Thymus (tissue), 11 donors: ENCODE measurements at regions not wholly inside any gene's neighbourhood (a gene's known extent, or its start where the extent isn't known, plus 50 kb on each side); places are given as distances from the start of the nearest gene placed in this dataset.

Source experiments
- DNase-seq, 9 donors: peaks; one replicate each; pipeline ENCODE4 v3.0.0-alpha.2; 2013; ENCODE audit warnings: low spot score in 9 of 9, low read depth in 6 of 9, missing footprints in 1 of 9
- H3K27ac ChIP-seq, 2 donors: one replicate each; pipeline ENCODE4 v1.5.1; 2013; ENCODE audit warnings: control low read depth in 1 of 2, low read depth in 1 of 2, low read length in 1 of 2, mild to moderate bottlenecking in 1 of 2, moderate library complexity in 1 of 2
- H3K27me3 ChIP-seq, 2 donors: one replicate each; pipeline ENCODE4 v1.5.1; 2013; ENCODE audit warnings: low read length in 1 of 2; ENCODE audit not compliant: control insufficient read depth in 2 of 2, insufficient read depth in 1 of 2
- H3K36me3 ChIP-seq, 2 donors: one replicate each; pipeline ENCODE4 v1.5.1; 2013; ENCODE audit warnings: low read length in 1 of 2, mild to moderate bottlenecking in 1 of 2, moderate library complexity in 1 of 2; ENCODE audit not compliant: control insufficient read depth in 2 of 2, insufficient read depth in 2 of 2
- H3K4me1 ChIP-seq, 2 donors: one replicate each; pipeline ENCODE4 v1.5.1; 2013; ENCODE audit warnings: low read length in 2 of 2; ENCODE audit not compliant: control insufficient read depth in 2 of 2, insufficient read depth in 2 of 2
- H3K4me3 ChIP-seq, 2 donors: one replicate each; pipeline ENCODE4 v1.5.1; 2013; ENCODE audit warnings: low read length in 2 of 2, control low read depth in 1 of 2, mild to moderate bottlenecking in 1 of 2
- H3K9me3 ChIP-seq, 2 donors: one replicate each; pipeline ENCODE4 v1.5.1; 2013; ENCODE audit warnings: low read length in 1 of 2, mild to moderate bottlenecking in 1 of 2; ENCODE audit not compliant: control insufficient read depth in 2 of 2, insufficient read depth in 1 of 2
- WGBS: extraction: QIAGEN DNeasy Blood & Tissue Kit; methylation state at CpG from one replicate; pipeline ENCODE4 v1.1.7; 2013; 5-methylcytosine and 5-hydroxymethylcytosine counted together
- donor health status: healthy.

- no peaks in the 10 kb centered on the region for H3K4me1 ChIP-seq
- H3K27me3 ChIP-seq = no peaks in the 10 kb centered on the region
- H3K27ac ChIP-seq = no peak overlapping the region
- H3K9me3 ChIP-seq = no peaks in the 10 kb centered on the region
- DNase-seq = no peak
- H3K36me3 ChIP-seq = no peaks in the 10 kb centered on the region
- no peak overlapping the region for H3K4me3 ChIP-seq
- WGBS = 87% methylated on average over 12 of the region's 12 CpGs
Measured at GRCh38 chr19:31438401-31439269, 89.4 kb upstream of the TSHZ3 start.

DNA sequence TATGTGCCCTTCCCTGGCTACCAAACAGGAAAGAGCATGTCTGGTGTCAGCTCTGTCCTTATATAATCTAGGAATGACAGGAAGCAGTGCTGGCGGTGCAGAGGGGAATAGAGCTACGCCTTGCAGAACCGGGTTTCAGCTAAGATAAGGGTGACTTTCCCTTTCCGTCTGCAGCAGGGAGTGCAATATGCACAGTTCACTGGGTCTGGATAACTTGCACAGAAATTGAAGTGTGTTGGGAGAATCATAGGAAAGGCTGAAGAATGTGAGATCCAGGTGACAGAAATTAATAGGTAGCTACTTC, 90.0 kb upstream of the TSHZ3 start:
- no peak for DNase-seq
- Histone ChIP-seq H3K36me3 (no peaks in the 10 kb centered on the region), H3K9me3 (no peaks in the 10 kb centered on the region), H3K4me1 (no peaks in the 10 kb centered on the region), H3K27ac (no peak overlapping the region), H3K27me3 (no peaks in the 10 kb centered on the region), H3K4me3 (no peak overlapping the region)
- 70% methylated on average over 4 of the region's 4 CpGs for WGBS

DNA sequence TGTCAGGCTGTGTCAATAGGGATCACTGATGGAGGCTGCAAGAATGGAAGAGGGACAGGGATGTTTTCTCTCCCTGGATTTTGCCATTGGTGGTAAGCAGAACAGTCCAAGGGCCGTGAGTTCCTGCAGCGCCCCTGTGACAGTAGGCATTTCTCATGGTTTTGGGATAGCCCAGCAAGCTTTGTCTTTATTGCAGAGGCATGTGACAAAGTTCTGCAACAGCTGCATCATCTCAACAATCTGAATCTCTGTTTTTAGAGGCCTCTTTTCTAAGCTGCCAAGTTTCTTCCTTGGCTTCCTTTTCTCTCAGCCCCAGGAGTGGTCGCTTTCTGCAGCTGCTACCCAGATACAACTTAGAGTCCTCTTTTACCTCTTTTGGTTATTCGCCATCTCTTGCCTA, 95.7 kb upstream of the TSHZ3 start:
- H3K4me1 ChIP-seq = no peaks in the 10 kb centered on the region
- H3K27ac ChIP-seq = no peak overlapping the region
- H3K9me3 ChIP-seq = no peaks in the 10 kb centered on the region
- no peaks in the 10 kb centered on the region for H3K36me3 ChIP-seq
- DNase-seq = no peak
- no peaks in the 10 kb centered on the region for H3K27me3 ChIP-seq
- H3K4me3 ChIP-seq = no peak overlapping the region
- WGBS = 93% methylated on average over 4 of the region's 4 CpGs

DNA sequence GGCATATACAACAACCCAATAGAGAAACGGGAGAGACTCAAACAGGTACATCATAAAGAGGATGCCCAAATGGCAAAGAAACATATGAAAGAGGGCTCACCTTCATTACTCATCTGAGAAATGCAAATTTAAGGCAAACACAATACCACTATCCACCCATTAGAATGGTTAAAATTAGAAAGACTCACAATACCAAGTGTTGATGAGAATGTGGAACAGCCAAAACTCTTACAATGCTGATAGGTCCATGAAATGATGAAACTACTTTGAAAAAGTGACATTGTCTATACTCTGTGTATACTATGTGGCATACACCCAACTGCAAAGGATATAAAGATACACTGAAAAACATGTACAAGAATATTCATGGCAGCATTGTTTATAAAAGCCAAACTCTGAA, 96.2 kb upstream of the TSHZ3 start:
- Histone ChIP-seq H3K4me3 (no peak overlapping the region), H3K9me3 (no peaks in the 10 kb centered on the region), H3K36me3 (no peaks in the 10 kb centered on the region), H3K27ac (no peak overlapping the region), H3K27me3 (no peaks in the 10 kb centered on the region), H3K4me1 (no peaks in the 10 kb centered on the region)
- WGBS = 94% methylated on average over 1 of the region's 1 CpG
- DNase-seq = no peak

- no peaks in the 10 kb centered on the region for H3K4me1 ChIP-seq
- no peaks in the 10 kb centered on the region for H3K9me3 ChIP-seq
- WGBS = 84% methylated on average over 7 of the region's 7 CpGs
- no peak overlapping the region for H3K4me3 ChIP-seq
- H3K27ac ChIP-seq = no peak overlapping the region
- H3K36me3 ChIP-seq = no peaks in the 10 kb centered on the region
- H3K27me3 ChIP-seq = no peaks in the 10 kb centered on the region
- DNase-seq = no peak
Measured at GRCh38 chr19:31448221-31448657, 99.0 kb upstream of the TSHZ3 start.

DNA sequence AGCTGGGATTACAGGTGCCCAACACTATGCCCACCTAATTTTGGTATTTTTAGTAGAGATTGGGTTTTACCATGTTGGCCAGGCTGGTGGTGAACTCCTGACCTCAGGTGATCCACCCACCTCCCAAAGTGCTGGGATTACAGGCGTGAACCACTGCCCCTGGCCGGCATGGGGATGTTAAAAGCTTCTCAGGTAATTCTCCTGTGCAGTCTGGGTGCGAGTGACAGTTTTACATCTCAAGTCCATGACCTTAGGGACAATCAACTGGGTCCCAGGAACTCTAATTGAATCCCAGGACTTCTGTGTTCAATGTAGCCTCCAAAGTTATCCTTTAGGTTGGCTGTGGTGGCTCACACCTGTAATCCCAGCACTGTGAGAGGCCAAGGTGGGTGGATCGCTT, 100.1 kb upstream of the TSHZ3 start:
- DNase-seq = no peak
- no peak overlapping the region for H3K4me3 ChIP-seq
- 94% methylated on average over 4 of the region's 4 CpGs for WGBS
- no peaks in the 10 kb centered on the region for H3K27me3 ChIP-seq
- H3K36me3 ChIP-seq = no peaks in the 10 kb centered on the region
- H3K4me1 ChIP-seq = no peaks in the 10 kb centered on the region
- H3K9me3 ChIP-seq = no peaks in the 10 kb centered on the region
- no peak overlapping the region for H3K27ac ChIP-seq

GRCh38 chr19:31450696-31451095, 101.5 kb upstream of the TSHZ3 start:
- WGBS = 89% methylated on average over 5 of the region's 5 CpGs
- Histone ChIP-seq H3K36me3 (no peaks in the 10 kb centered on the region), H3K4me3 (no peak overlapping the region), H3K27ac (no peak overlapping the region), H3K9me3 (no peaks in the 10 kb centered on the region), H3K4me1 (no peaks in the 10 kb centered on the region), H3K27me3 (no peaks in the 10 kb centered on the region)
- no peak for DNase-seq

- H3K27ac ChIP-seq = no peak overlapping the region
- WGBS = 91% methylated on average over 10 of the region's 10 CpGs
Measured at GRCh38 chr19:31451686-31452330, 102.6 kb upstream of the TSHZ3 start.

GRCh38 chr19:31459430-31459829, 110.2 kb upstream of the TSHZ3 start:
- Histone ChIP-seq H3K36me3 (no peaks in the 10 kb centered on the region), H3K27me3 (no peaks in the 10 kb centered on the region), H3K9me3 (no peaks in the 10 kb centered on the region), H3K4me3 (no peak overlapping the region), H3K27ac (no peak overlapping the region), H3K4me1 (no peaks in the 10 kb centered on the region)
- DNase-seq = no peak
- WGBS = 99% methylated on average over 3 of the region's 3 CpGs

More at GRCh38 chr19:31451686-31452330, 102.6 kb upstream of the TSHZ3 start:
- H3K4me3 ChIP-seq = no peak overlapping the region
- no peak for DNase-seq
- no peaks in the 10 kb centered on the region for H3K36me3 ChIP-seq
- H3K9me3 ChIP-seq = no peaks in the 10 kb centered on the region
- H3K27me3 ChIP-seq = no peaks in the 10 kb centered on the region
- no peaks in the 10 kb centered on the region for H3K4me1 ChIP-seq
